HCT116 (cell line): ENCODE measurements at regions not wholly inside any gene's neighbourhood (a gene's known extent, or its start where the extent isn't known, plus 50 kb on each side); places are given as distances from the start of the nearest gene placed in this dataset.

Source experiments
- ATAC-seq: fragments of 200-7000 bp; cut with Tn5 transposase; 2 replicates; pipeline ENCODE4 v1.9.1; 2020; ENCODE audit warnings: mild to moderate bottlenecking, moderate library complexity
- BruUV-seq: library from RNA; stranded (reverse); fragments of 400-500 nt; replicated peaks from 2 replicates; lab custom pipeline; 2021; lab: Mats Ljungman, UMichigan
- CTCF ChIA-PET: fragments of 300-600 bp; sonication (Branson Sonifier 250); formaldehyde crosslinking; loops from one replicate; lab custom pipeline; 2021; ENCODE audit warnings: antibody characterized with exemption; lab: Charles Lee
- POLR2A ChIA-PET: fragments of 300-600, 350-600 bp; sonication (Branson Sonifier 250); formaldehyde crosslinking; loops from one replicate; lab custom pipeline; 2021; ENCODE audit warnings: antibody characterized with exemption; lab: Charles Lee
- RAD21 ChIA-PET, 2 experiments: fragments of 300-600 bp; sonication (Branson Sonifier 250); formaldehyde crosslinking; loops; one replicate each; lab custom pipeline; 2023; ENCODE audit warnings: low total read pairs in 2 of 2; ENCODE audit not compliant: uncharacterized antibody in 2 of 2, unreplicated experiment in 2 of 2, low non-redundant PET in 1 of 2; lab: Charles Lee
- DNase-seq: peaks from one replicate; pipeline ENCODE4 v3.0.0-alpha.2; 2010; ENCODE audit warnings: low read depth, low spot score
- H2AFZ ChIP-seq: fragments of 200-600 bp; shearing (Covaris generic), sonication (generic); 2 replicates; pipeline ENCODE4 v1.6.1; 2017; ENCODE audit warnings: low read depth, mixed run types, mixed read lengths, antibody characterized with exemption, low read length; ENCODE audit not compliant: poor library complexity, severe bottlenecking
- H3K27ac ChIP-seq: 2 replicates; pipeline ENCODE4 v1.5.1; 2012; ENCODE audit warnings: low read depth, low read length
- H3K27me3 ChIP-seq: fragments of 200-600 bp; sonication (generic); 2 replicates; pipeline ENCODE4 v1.6.1; 2016; ENCODE audit warnings: mixed run types, low read length, mixed read lengths; ENCODE audit not compliant: insufficient read depth
- H3K36me3 ChIP-seq, 2 experiments: fragments of 200-500 bp in 1 of 2; fragments of 200-600 bp in 1 of 2; sonication (Bioruptor generic) in 1 of 2; sonication (generic) in 1 of 2; 2 replicates each; pipeline versions ENCODE4 v1.5.1 to v1.6.1; 2014 to 2016; ENCODE audit warnings: low read length in 2 of 2, inconsistent platforms in 1 of 2, mixed read lengths in 1 of 2, mixed run types in 1 of 2; ENCODE audit not compliant: insufficient read depth in 2 of 2, control insufficient read depth in 1 of 2
- H3K4me1 ChIP-seq, 2 experiments: fragments of 200-600 bp in 1 of 2; sonication (generic) in 1 of 2; 2 replicates each; pipeline versions ENCODE4 v1.5.1 to v1.6.1; 2012 to 2017; ENCODE audit warnings: low read length in 2 of 2, inconsistent platforms in 1 of 2, mild to moderate bottlenecking in 1 of 2, mixed read lengths in 1 of 2, mixed run types in 1 of 2, moderate library complexity in 1 of 2; ENCODE audit not compliant: insufficient read depth in 2 of 2, control insufficient read depth in 1 of 2
- H3K4me2 ChIP-seq: fragments of 200-600 bp; sonication (generic); 2 replicates; pipeline ENCODE4 v1.6.1; 2017; ENCODE audit warnings: mixed run types, low read length, mixed read lengths
- H3K4me3 ChIP-seq, 2 experiments: fragments of 200-600 bp in 1 of 2; sonication (generic) in 1 of 2; replicated peaks in 1 of 2; 2 replicates each; pipeline ENCODE4 v1.5.1; 2011 to 2016; ENCODE audit warnings: low read length in 2 of 2, control low read depth in 1 of 2, low read depth in 1 of 2, mild to moderate bottlenecking in 1 of 2, mixed read lengths in 1 of 2, mixed run types in 1 of 2
- H3K79me2 ChIP-seq: fragments of 200-600 bp; sonication (generic); 2 replicates; pipeline ENCODE4 v1.6.1; 2017; ENCODE audit warnings: mild to moderate bottlenecking, mixed run types, low read length, moderate library complexity, mixed read lengths; ENCODE audit not compliant: insufficient read depth
- H3K9ac ChIP-seq: fragments of 200-600 bp; sonication (generic); 2 replicates; pipeline ENCODE4 v1.6.1; 2016; ENCODE audit warnings: low read length, mixed read lengths
- H3K9me2 ChIP-seq: fragments of 200-600 bp; sonication (generic), shearing (Covaris generic); 2 replicates; pipeline ENCODE4 v1.6.1; 2017; ENCODE audit warnings: mixed run types, mild to moderate bottlenecking, moderate library complexity; ENCODE audit not compliant: insufficient read depth
- H3K9me3 ChIP-seq, 2 experiments: fragments of 200-500 bp in 1 of 2; fragments of 200-600 bp in 1 of 2; sonication (Bioruptor generic) in 1 of 2; sonication (generic) in 1 of 2; 2 replicates each; pipeline ENCODE4 v1.6.1; 2014 to 2017; ENCODE audit warnings: low read length in 2 of 2, mixed read lengths in 2 of 2, inconsistent platforms in 1 of 2, low read depth in 1 of 2, mild to moderate bottlenecking in 1 of 2, mixed run types in 1 of 2, moderate library complexity in 1 of 2; ENCODE audit not compliant: control insufficient read depth in 1 of 2, insufficient read depth in 1 of 2
- H4K20me1 ChIP-seq: fragments of 200-600 bp; sonication (generic), shearing (Covaris generic); 2 replicates; pipeline ENCODE4 v1.6.1; 2017; ENCODE audit warnings: mixed run types, mild to moderate bottlenecking, moderate library complexity; ENCODE audit not compliant: insufficient read depth
- ATF3 ChIP-seq: IDR thresholded peaks from 2 replicates; pipeline ENCODE4 v1.6.1; 2012
- CEBPB ChIP-seq: IDR thresholded peaks from 2 replicates; pipeline ENCODE4 v1.6.1; 2012; ENCODE audit warnings: low read depth
- CTCF ChIP-seq, 3 experiments: fragments of 200-600 bp in 1 of 3; sonication (generic) in 1 of 3; IDR thresholded peaks in 2 of 3; conservative IDR thresholded peaks in 1 of 3; 2 replicates each; pipeline ENCODE4 v1.5.1; 2012 to 2017; ENCODE audit warnings: low read depth in 2 of 3, low read length in 2 of 3, antibody characterized with exemption in 1 of 3, borderline replicate concordance in 1 of 3, control low read depth in 1 of 3, mild to moderate bottlenecking in 1 of 3, mixed read lengths in 1 of 3, mixed run types in 1 of 3, moderate library complexity in 1 of 3; ENCODE audit not compliant: insufficient read depth in 1 of 3
- EGR1 ChIP-seq: IDR thresholded peaks from 2 replicates; pipeline ENCODE4 v1.6.1; 2012; ENCODE audit warnings: low read depth
- ELF1 ChIP-seq: IDR thresholded peaks from 2 replicates; pipeline ENCODE4 v1.6.1; 2012; ENCODE audit warnings: low read depth, borderline replicate concordance
- EZH2 ChIP-seq: fragments of 200-600 bp; sonication (generic); IDR thresholded peaks from 2 replicates; pipeline ENCODE4 v1.6.1; 2017; ENCODE audit warnings: antibody characterized with exemption, mixed run types
- FOSL1 ChIP-seq: IDR thresholded peaks from 2 replicates; pipeline ENCODE4 v1.6.1; 2012; ENCODE audit warnings: low read depth
- JUND ChIP-seq: IDR thresholded peaks from 2 replicates; pipeline ENCODE4 v1.6.1; 2012
- POLR2A ChIP-seq: IDR thresholded peaks from 2 replicates; pipeline ENCODE4 v1.7.0; 2011; ENCODE audit warnings: borderline replicate concordance; ENCODE audit not compliant: insufficient read depth, insufficient read length; ENCODE audit errors: extremely low read depth
- POLR2AphosphoS5 ChIP-seq: IDR thresholded peaks from 2 replicates; pipeline ENCODE4 v1.6.1; 2011; ENCODE audit warnings: mild to moderate bottlenecking, low read depth, low read length, moderate library complexity
- RAD21 ChIP-seq: IDR thresholded peaks from 2 replicates; pipeline ENCODE4 v1.6.1; 2012; ENCODE audit warnings: low read depth, mild to moderate bottlenecking
- SP1 ChIP-seq: IDR thresholded peaks from 2 replicates; pipeline ENCODE4 v1.6.1; 2012; ENCODE audit warnings: low read depth
- SRF ChIP-seq: IDR thresholded peaks from 2 replicates; pipeline ENCODE4 v1.6.1; 2012; ENCODE audit warnings: low read depth
- TCF7L2 ChIP-seq: IDR thresholded peaks from 2 replicates; pipeline ENCODE4 v1.7.0; 2011; ENCODE audit warnings: borderline replicate concordance, inconsistent platforms; ENCODE audit not compliant: insufficient read depth, insufficient read length; ENCODE audit errors: extremely low read depth
- YY1 ChIP-seq: IDR thresholded peaks from 2 replicates; pipeline ENCODE4 v1.6.1; 2011; ENCODE audit warnings: low read length, low read depth, moderate library complexity, mild to moderate bottlenecking; ENCODE audit not compliant: insufficient replicate concordance; ENCODE audit errors: extremely low read depth
- ZBTB33 ChIP-seq: IDR thresholded peaks from 2 replicates; pipeline ENCODE4 v1.6.1; 2011; ENCODE audit warnings: mild to moderate bottlenecking, low read length, moderate library complexity; ENCODE audit not compliant: insufficient replicate concordance; ENCODE audit errors: extremely low read depth
- ZFX ChIP-seq: fragments of 450-650 bp; IDR thresholded peaks from 2 replicates; pipeline ENCODE4 v1.6.1; 2017
- ZNF274 ChIP-seq: fragments of 200-500 bp; sonication (Bioruptor generic); IDR thresholded peaks from 2 replicates; pipeline ENCODE4 v1.6.1; 2014; ENCODE audit warnings: mild to moderate bottlenecking, low read depth, low read length, inconsistent platforms
- intact Hi-C: fragments of 100-400 bp; cut with micrococcal nuclease; formaldehyde crosslinking; loops from 2 replicates; pipeline ENCODE4 v1.10.0; 2022
- TF ChIP-seq, protein P1 (sequence below): IDR thresholded peaks from 2 replicates; pipeline ENCODE4 v1.6.1; 2012
- TF ChIP-seq, protein P2 (sequence below): IDR thresholded peaks from 2 replicates; pipeline ENCODE4 v1.6.1; 2012; ENCODE audit warnings: low read depth

- H3K9me3 ChIP-seq, result no peaks in the 10 kb centered on the region
- no peak for TF ChIP-seq SRF
- TF ChIP-seq CTCF (IDR thresholded peaks at IDR 0.05 in 2 of 3, conservative IDR thresholded peaks at IDR 0.05 in 1 of 3; ENCODE audit: borderline replicate concordance in 1 of 3, insufficient read depth in 1 of 3, low read depth in 2 of 3, low read length in 2 of 3), result no peak
- TF ChIP-seq TCF7L2, result no peak
- TF ChIP-seq ZNF274, result no peak
- no peak for TF ChIP-seq EZH2
- TF ChIP-seq YY1, result no peak
- TF ChIP-seq SP1, result no peak
- TF ChIP-seq POLR2AphosphoS5, result no peak
- TF ChIP-seq FOSL1, result no peak
- TF ChIP-seq, protein P1, sequence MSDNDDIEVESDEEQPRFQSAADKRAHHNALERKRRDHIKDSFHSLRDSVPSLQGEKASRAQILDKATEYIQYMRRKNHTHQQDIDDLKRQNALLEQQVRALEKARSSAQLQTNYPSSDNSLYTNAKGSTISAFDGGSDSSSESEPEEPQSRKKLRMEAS, result no peak
- no peak for TF ChIP-seq RAD21
- TF ChIP-seq ZFX, result no peak
- no peak for TF ChIP-seq ELF1
- no peak for TF ChIP-seq POLR2A
- no peak for TF ChIP-seq ZBTB33
- TF ChIP-seq ATF3, result no peak
- TF ChIP-seq, protein P2, sequence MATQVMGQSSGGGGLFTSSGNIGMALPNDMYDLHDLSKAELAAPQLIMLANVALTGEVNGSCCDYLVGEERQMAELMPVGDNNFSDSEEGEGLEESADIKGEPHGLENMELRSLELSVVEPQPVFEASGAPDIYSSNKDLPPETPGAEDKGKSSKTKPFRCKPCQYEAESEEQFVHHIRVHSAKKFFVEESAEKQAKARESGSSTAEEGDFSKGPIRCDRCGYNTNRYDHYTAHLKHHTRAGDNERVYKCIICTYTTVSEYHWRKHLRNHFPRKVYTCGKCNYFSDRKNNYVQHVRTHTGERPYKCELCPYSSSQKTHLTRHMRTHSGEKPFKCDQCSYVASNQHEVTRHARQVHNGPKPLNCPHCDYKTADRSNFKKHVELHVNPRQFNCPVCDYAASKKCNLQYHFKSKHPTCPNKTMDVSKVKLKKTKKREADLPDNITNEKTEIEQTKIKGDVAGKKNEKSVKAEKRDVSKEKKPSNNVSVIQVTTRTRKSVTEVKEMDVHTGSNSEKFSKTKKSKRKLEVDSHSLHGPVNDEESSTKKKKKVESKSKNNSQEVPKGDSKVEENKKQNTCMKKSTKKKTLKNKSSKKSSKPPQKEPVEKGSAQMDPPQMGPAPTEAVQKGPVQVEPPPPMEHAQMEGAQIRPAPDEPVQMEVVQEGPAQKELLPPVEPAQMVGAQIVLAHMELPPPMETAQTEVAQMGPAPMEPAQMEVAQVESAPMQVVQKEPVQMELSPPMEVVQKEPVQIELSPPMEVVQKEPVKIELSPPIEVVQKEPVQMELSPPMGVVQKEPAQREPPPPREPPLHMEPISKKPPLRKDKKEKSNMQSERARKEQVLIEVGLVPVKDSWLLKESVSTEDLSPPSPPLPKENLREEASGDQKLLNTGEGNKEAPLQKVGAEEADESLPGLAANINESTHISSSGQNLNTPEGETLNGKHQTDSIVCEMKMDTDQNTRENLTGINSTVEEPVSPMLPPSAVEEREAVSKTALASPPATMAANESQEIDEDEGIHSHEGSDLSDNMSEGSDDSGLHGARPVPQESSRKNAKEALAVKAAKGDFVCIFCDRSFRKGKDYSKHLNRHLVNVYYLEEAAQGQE, result no peak
- TF ChIP-seq CEBPB, result no peak
- TF ChIP-seq JUND, result no peak
- TF ChIP-seq EGR1, result no peak
- BruUV-seq, result no TSS peak
- H3K27me3 ChIP-seq, result peaks cover 29% of the 10 kb centered on the region
- no peak overlapping the region for H3K27ac ChIP-seq
- ChIA-PET CTCF (no interaction called here), POLR2A (no interaction called here), RAD21 (no interaction called here)
- H3K9ac ChIP-seq, result no peak overlapping the region
- no peak for ATAC-seq
- no peaks in the 10 kb centered on the region for H4K20me1 ChIP-seq
- intact Hi-C loops, result no loop called here
- H3K4me2 ChIP-seq, result no peak overlapping the region
- no peak overlapping the region for H2AFZ ChIP-seq
- H3K36me3 ChIP-seq, result no peaks in the 10 kb centered on the region
- no peak for DNase-seq
- H3K4me1 ChIP-seq, result peaks cover 0 to 3% of the 10 kb centered on the region in 2 experiments; a peak in 1 of 4 replicates
- H3K79me2 ChIP-seq, result no peaks in the 10 kb centered on the region
- H3K4me3 ChIP-seq, result no peak overlapping the region
- no peaks in the 10 kb centered on the region for H3K9me2 ChIP-seq
Measured at GRCh38 chr22:22425783-22426624, 82.5 kb downstream of the ZNF280B start.
